ENCODE measurements at regions not wholly inside any gene's neighbourhood (a gene's known extent, or its start where the extent isn't known, plus 50 kb on each side); places are given as distances from the start of the nearest gene placed in this dataset.

GRCh38 chr14:89476354-89476896 lies 59.4 kb upstream of the FOXN3 start:
- intact Hi-C loops (cut with micrococcal nuclease) = no loop called here
- Mint-ChIP-seq H3K9me3 (peaks cover 3% of the 10 kb centered on the region), H3K27ac (peak overlapping the region; percentile 50), H3K4me3 (no peak overlapping the region), H3K4me1 (ENCODE audit: low read depth) (peaks cover 40% of the 10 kb centered on the region), H3K36me3 (ENCODE audit: low read depth) (peaks cover 21% of the 10 kb centered on the region), H3K27me3 (no peaks in the 10 kb centered on the region)
- ChIA-PET CTCF (no interaction called here), POLR2A (interaction anchor here (1.5 kb wide), 2 partner anchors 8 to 14 kb away, joined by 3 read pairs; no protein-coding TSS in a partner anchor)
- DNase-seq = no peak
- no peak for TF ChIP-seq CTCF (IDR thresholded peaks at IDR 0.05)
- ATAC-seq = no peak

- Mint-ChIP-seq H3K9me3 (peaks cover 3% of the 10 kb centered on the region), H3K27me3 (no peaks in the 10 kb centered on the region), H3K36me3 (ENCODE audit: low read depth) (peaks cover 24% of the 10 kb centered on the region), H3K4me3 (no peak overlapping the region), H3K27ac (no peak overlapping the region), H3K4me1 (ENCODE audit: low read depth) (peaks cover 49% of the 10 kb centered on the region)
- ATAC-seq (no peak), DNase-seq (no peak)
- intact Hi-C loops (cut with micrococcal nuclease) = no loop called here
- no peak for TF ChIP-seq CTCF (IDR thresholded peaks at IDR 0.05)
- ChIA-PET POLR2A (no interaction called here), CTCF (interaction anchor here (1.4 to 1.5 kb wide), 2 partner anchors 9 to 441 kb away, joined by 3 read pairs; no protein-coding TSS in a partner anchor)
Measured at GRCh38 chr14:89474464-89474863, 57.4 kb upstream of the FOXN3 start.

- H3K4me1 Mint-ChIP-seq (ENCODE audit: low read depth) = peaks cover 47% of the 10 kb centered on the region
- H3K4me3 Mint-ChIP-seq = no peak overlapping the region
- POLR2A ChIA-PET = no interaction called here
- H3K9me3 Mint-ChIP-seq = peaks cover 3% of the 10 kb centered on the region
- intact Hi-C loops (cut with micrococcal nuclease) = no loop called here
- ATAC-seq (no peak), DNase-seq (no peak)
- TF ChIP-seq CTCF (IDR thresholded peaks at IDR 0.05) = no peak
- H3K27ac Mint-ChIP-seq = no peak overlapping the region
- CTCF ChIA-PET = interaction anchor here (1.4 to 1.5 kb wide), 2 partner anchors 9 to 441 kb away, joined by 3 read pairs; no protein-coding TSS in a partner anchor
- H3K36me3 Mint-ChIP-seq (ENCODE audit: low read depth) = peaks cover 21% of the 10 kb centered on the region
- no peaks in the 10 kb centered on the region for H3K27me3 Mint-ChIP-seq
Measured at GRCh38 chr14:89473989-89474388, 57.0 kb upstream of the FOXN3 start.

GRCh38 chr14:89473569-89473968 lies 56.5 kb upstream of the FOXN3 start:
- DNase-seq (no peak), ATAC-seq (no peak)
- CTCF ChIA-PET = interaction anchor here (1.4 to 1.5 kb wide), 2 partner anchors 10 to 441 kb away, joined by 3 read pairs; no protein-coding TSS in a partner anchor
- Mint-ChIP-seq H3K27me3 (no peaks in the 10 kb centered on the region), H3K4me3 (no peak overlapping the region), H3K36me3 (ENCODE audit: low read depth) (peaks cover 19% of the 10 kb centered on the region), H3K4me1 (ENCODE audit: low read depth) (peaks cover 50% of the 10 kb centered on the region), H3K27ac (no peak overlapping the region), H3K9me3 (peaks cover 3% of the 10 kb centered on the region)
- POLR2A ChIA-PET = no interaction called here
- TF ChIP-seq CTCF (IDR thresholded peaks at IDR 0.05) = no peak
- intact Hi-C loops (cut with micrococcal nuclease) = no loop called here

- ChIA-PET POLR2A (no interaction called here), CTCF (interaction anchor here (1.0 kb wide), 1 partner anchor 9 kb away, joined by 3 read pairs; no protein-coding TSS in a partner anchor)
- Mint-ChIP-seq H3K27ac (no peak overlapping the region), H3K27me3 (no peaks in the 10 kb centered on the region), H3K4me1 (ENCODE audit: low read depth) (peaks cover 48% of the 10 kb centered on the region), H3K4me3 (no peak overlapping the region), H3K36me3 (ENCODE audit: low read depth) (peaks cover 23% of the 10 kb centered on the region), H3K9me3 (peaks cover 2% of the 10 kb centered on the region)
- TF ChIP-seq CTCF (IDR thresholded peaks at IDR 0.05) = no peak
- intact Hi-C loops (cut with micrococcal nuclease) = no loop called here
- no peak for ATAC-seq
- DNase-seq = no peak
Measured at GRCh38 chr14:89470401-89470800, 53.4 kb upstream of the FOXN3 start.

Measured in activated CD8-positive, alpha-beta T cell treated with anti-CD3 and anti-CD28 coated beads for 36 hours (primary cell).